Thymus (tissue), 11 donors: ENCODE measurements at regions not wholly inside any gene's neighbourhood (a gene's known extent, or its start where the extent isn't known, plus 50 kb on each side); places are given as distances from the start of the nearest gene placed in this dataset.

Experiments
- DNase-seq, 9 donors: peaks; one replicate each; pipeline ENCODE4 v3.0.0-alpha.2; 2013; ENCODE audit warnings: low spot score in 9 of 9, low read depth in 6 of 9, missing footprints in 1 of 9
- H3K27ac ChIP-seq, 2 donors: one replicate each; pipeline ENCODE4 v1.5.1; 2013; ENCODE audit warnings: control low read depth in 1 of 2, low read depth in 1 of 2, low read length in 1 of 2, mild to moderate bottlenecking in 1 of 2, moderate library complexity in 1 of 2
- H3K27me3 ChIP-seq, 2 donors: one replicate each; pipeline ENCODE4 v1.5.1; 2013; ENCODE audit warnings: low read length in 1 of 2; ENCODE audit not compliant: control insufficient read depth in 2 of 2, insufficient read depth in 1 of 2
- H3K36me3 ChIP-seq, 2 donors: one replicate each; pipeline ENCODE4 v1.5.1; 2013; ENCODE audit warnings: low read length in 1 of 2, mild to moderate bottlenecking in 1 of 2, moderate library complexity in 1 of 2; ENCODE audit not compliant: control insufficient read depth in 2 of 2, insufficient read depth in 2 of 2
- H3K4me1 ChIP-seq, 2 donors: one replicate each; pipeline ENCODE4 v1.5.1; 2013; ENCODE audit warnings: low read length in 2 of 2; ENCODE audit not compliant: control insufficient read depth in 2 of 2, insufficient read depth in 2 of 2
- H3K4me3 ChIP-seq, 2 donors: one replicate each; pipeline ENCODE4 v1.5.1; 2013; ENCODE audit warnings: low read length in 2 of 2, control low read depth in 1 of 2, mild to moderate bottlenecking in 1 of 2
- H3K9me3 ChIP-seq, 2 donors: one replicate each; pipeline ENCODE4 v1.5.1; 2013; ENCODE audit warnings: low read length in 1 of 2, mild to moderate bottlenecking in 1 of 2; ENCODE audit not compliant: control insufficient read depth in 2 of 2, insufficient read depth in 1 of 2
- WGBS: extraction: QIAGEN DNeasy Blood & Tissue Kit; methylation state at CpG from one replicate; pipeline ENCODE4 v1.1.7; 2013; 5-methylcytosine and 5-hydroxymethylcytosine counted together
- donor health status: healthy.

DNA sequence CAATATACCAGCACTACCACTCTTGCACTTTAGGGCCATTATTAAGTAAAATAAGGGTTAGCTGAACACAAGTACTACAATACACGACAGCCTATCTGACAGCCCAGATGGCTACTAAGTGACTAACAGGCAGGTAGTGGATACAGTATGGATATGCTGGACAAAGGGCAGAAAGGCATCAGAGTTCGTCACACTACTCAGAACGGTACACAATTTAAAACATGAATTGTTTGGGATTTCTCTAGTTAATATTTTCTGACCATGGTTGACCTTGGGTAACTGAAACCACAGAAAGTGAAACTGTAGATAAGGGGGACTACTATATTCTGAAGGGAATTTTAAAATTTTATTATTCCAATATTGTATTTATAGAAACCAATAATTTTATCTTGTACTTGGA, 101.3 kb upstream of the SKAP2 start:
- Histone ChIP-seq H3K4me1 (no peaks in the 10 kb centered on the region), H3K9me3 (no peaks in the 10 kb centered on the region), H3K36me3 (no peaks in the 10 kb centered on the region), H3K4me3 (no peak overlapping the region), H3K27me3 (no peaks in the 10 kb centered on the region), H3K27ac (no peak overlapping the region)
- WGBS = 97% methylated on average over 3 of the region's 3 CpGs
- DNase-seq = no peak

DNA sequence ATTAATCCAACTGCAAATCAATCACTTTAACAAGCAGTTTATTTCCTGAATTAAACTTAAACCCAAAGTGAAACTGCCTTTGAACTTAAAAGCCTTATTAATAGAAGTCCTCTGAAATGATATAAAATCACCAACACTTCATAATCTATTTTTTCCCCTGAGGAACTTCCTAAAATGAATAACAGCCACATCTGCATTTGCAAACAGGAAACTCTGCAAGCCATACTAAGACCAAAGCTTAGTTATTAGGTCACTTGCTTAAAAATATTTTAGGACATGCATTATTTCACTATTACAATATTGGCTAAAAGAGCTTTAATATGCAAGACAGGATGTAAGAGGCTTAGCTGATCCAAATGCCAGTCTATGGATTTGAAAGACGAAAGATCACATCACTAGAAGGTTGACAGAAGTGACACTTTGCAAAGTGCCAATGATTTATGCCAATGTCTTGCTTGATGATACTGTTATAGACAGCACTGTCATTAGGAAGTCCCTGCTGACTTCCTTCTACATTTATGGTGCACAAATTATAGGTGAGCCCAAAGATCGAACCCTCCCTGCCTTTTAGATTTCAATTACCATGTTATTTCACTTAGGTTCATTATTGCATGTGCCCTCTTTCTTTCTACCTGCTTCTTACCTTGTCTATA, 99.9 kb upstream of the SKAP2 start:
- 77% methylated on average over 2 of the region's 2 CpGs for WGBS
- Histone ChIP-seq H3K36me3 (no peaks in the 10 kb centered on the region), H3K27ac (no peak overlapping the region), H3K9me3 (no peaks in the 10 kb centered on the region), H3K4me1 (no peaks in the 10 kb centered on the region), H3K4me3 (no peak overlapping the region), H3K27me3 (no peaks in the 10 kb centered on the region)
- no peak for DNase-seq

DNA sequence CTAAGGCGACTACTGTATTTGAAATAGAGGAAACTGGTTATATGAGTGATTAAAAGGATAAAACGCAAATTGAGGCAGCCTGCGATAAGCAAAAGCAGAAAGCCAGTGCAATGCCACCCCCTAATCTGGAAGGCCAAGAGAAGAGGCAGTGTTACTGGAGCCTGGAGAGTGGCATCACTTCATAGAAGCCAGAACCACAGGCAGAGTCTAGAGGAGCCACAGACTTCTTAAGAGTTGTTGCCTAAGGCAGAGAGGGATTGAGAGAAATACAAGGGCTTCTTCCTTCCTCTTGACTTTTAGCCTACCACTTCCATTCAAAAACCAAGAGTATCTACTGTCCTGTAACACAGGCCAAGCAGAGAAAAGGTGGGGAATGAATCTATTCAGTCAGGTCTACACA, 94.9 kb upstream of the SKAP2 start:
- Histone ChIP-seq H3K27ac (no peak overlapping the region), H3K36me3 (no peaks in the 10 kb centered on the region), H3K4me3 (no peak overlapping the region), H3K27me3 (no peaks in the 10 kb centered on the region), H3K9me3 (no peaks in the 10 kb centered on the region), H3K4me1 (no peaks in the 10 kb centered on the region)
- DNase-seq = no peak
- 97% methylated on average over 3 of the region's 3 CpGs for WGBS

- H3K4me1 ChIP-seq = no peaks in the 10 kb centered on the region
- H3K4me3 ChIP-seq = no peak overlapping the region
- H3K27ac ChIP-seq = no peak overlapping the region
- no peaks in the 10 kb centered on the region for H3K27me3 ChIP-seq
- 99% methylated on average over 5 of the region's 5 CpGs for whole genome bisulfite sequencing
- H3K9me3 ChIP-seq = no peaks in the 10 kb centered on the region
- DNase-seq = no peak
- no peaks in the 10 kb centered on the region for H3K36me3 ChIP-seq
Measured at GRCh38 chr7:26958834-26959233, 94.4 kb upstream of the SKAP2 start.

DNA sequence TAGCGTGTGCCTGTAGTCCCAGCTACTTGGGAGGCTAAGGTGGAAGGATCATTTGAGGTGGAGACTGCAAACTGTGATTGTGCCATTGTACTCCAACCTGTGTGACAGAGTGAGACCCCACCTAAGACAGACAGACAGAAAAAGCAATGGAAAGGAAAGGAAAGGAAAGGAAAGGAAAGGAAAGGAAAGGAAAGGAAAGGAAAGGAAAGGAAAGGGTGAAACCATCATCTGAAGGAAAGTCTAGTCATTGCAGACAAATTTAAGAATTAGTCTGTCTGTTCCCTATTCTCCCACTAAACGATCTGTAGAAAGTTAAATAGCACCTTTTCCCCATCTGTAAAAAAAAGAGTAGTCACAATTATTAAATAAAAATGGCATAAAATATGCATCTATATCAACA, 91.1 kb upstream of the SKAP2 start:
- Histone ChIP-seq H3K4me1 (no peaks in the 10 kb centered on the region), H3K36me3 (no peaks in the 10 kb centered on the region), H3K27me3 (no peaks in the 10 kb centered on the region), H3K9me3 (no peaks in the 10 kb centered on the region), H3K27ac (no peak overlapping the region), H3K4me3 (no peak overlapping the region)
- WGBS = 97% methylated on average over 2 of the region's 2 CpGs
- no peak for DNase-seq

DNA sequence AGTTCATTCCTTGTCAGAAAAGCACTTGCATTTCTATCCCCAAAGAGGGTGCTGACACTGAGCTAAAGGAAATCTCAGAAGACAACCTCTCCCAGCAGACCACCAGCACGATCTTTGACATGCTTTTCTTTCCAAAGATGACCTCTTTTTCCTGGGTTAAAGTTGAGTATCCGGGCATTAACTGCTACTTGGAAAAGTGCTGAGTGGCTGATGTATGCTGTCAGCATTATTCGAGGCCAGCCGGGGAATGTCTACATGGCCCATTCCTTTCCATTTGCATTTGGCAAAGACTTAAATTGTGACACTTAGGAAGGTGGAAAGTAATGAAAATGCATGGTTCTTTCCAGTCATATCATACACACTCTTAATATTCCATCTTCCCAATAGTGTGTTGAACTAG, 90.6 kb upstream of the SKAP2 start:
- no peak for DNase-seq
- Histone ChIP-seq H3K27me3 (no peaks in the 10 kb centered on the region), H3K4me1 (no peaks in the 10 kb centered on the region), H3K36me3 (no peaks in the 10 kb centered on the region), H3K9me3 (no peaks in the 10 kb centered on the region), H3K4me3 (no peak overlapping the region), H3K27ac (no peak overlapping the region)
- 95% methylated on average over 4 of the region's 4 CpGs for WGBS

GRCh38 chr7:26951407-26951950, 87.1 kb upstream of the SKAP2 start:
- no peak overlapping the region for H3K27ac ChIP-seq
- no peaks in the 10 kb centered on the region for H3K4me1 ChIP-seq
- H3K36me3 ChIP-seq = no peaks in the 10 kb centered on the region
- no peak for DNase-seq
- no peaks in the 10 kb centered on the region for H3K9me3 ChIP-seq
- no peak overlapping the region for H3K4me3 ChIP-seq
- H3K27me3 ChIP-seq = no peaks in the 10 kb centered on the region
- WGBS = 97% methylated on average over 4 of the region's 4 CpGs

- WGBS = 80% methylated on average over 2 of the region's 2 CpGs
- no peaks in the 10 kb centered on the region for H3K36me3 ChIP-seq
- no peaks in the 10 kb centered on the region for H3K9me3 ChIP-seq
- H3K27me3 ChIP-seq = no peaks in the 10 kb centered on the region
- no peak overlapping the region for H3K4me3 ChIP-seq
- H3K4me1 ChIP-seq = no peaks in the 10 kb centered on the region
- no peak overlapping the region for H3K27ac ChIP-seq
- no peak for DNase-seq
Measured at GRCh38 chr7:26950889-26951288, 86.5 kb upstream of the SKAP2 start.

- 51% methylated on average over 1 of the region's 1 CpG for WGBS
- Histone ChIP-seq H3K36me3 (no peaks in the 10 kb centered on the region), H3K4me3 (no peak overlapping the region), H3K27ac (no peak overlapping the region), H3K9me3 (no peaks in the 10 kb centered on the region), H3K4me1 (no peaks in the 10 kb centered on the region), H3K27me3 (no peaks in the 10 kb centered on the region)
- DNase-seq = no peak
Measured at GRCh38 chr7:26949319-26949718, 84.9 kb upstream of the SKAP2 start.
